ENCODE measurements at regions not wholly inside any gene's neighbourhood (a gene's known extent, or its start where the extent isn't known, plus 50 kb on each side); places are given as distances from the start of the nearest gene placed in this dataset.
"Not testable (repeated sequence)": the region's sequence is repeated elsewhere in the genome, so short reads cannot be mapped to it uniquely, and the experiment has no call there.

DNA sequence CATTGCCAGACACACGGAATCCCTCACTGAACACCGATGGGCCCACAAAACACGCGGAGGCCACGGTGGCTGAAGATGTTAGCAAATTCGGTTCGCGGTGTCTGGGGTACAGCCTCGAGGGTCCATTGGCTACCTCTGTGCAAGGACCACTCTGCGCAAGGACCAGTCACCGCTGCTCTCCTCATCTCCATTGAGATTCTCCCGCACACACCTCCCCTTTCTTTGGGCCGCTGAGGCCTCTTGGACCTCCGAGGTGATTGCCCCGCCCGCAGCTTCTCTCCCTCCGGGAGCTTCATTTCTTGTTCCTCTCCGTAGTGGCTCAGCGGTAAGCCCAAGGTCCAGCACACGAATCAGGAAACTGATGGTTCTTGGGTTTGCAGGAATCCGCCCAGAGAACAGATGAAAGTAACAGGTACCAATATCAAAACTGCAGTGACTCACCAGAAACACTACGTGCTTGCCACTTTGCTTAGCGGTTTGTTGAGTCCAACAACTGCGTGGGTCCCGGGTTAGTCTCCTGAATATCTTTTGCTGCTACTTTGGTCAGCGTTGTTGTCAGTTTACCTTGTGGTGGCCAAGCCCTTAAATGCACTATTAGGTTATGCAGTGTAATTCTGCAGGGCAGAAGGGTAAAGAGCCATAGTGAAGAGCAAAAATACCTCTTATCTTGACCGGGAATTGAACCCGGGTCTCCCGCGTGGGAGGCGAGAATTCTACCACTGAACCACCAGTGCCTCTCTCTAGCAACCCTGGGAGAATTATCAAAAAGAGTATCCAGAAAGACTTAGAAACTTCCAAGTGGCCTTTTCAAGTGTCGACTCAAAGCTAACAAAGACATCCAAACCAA lies 126.8 kb downstream of the PPIAL4A start:
- TF ChIP-seq, protein P1, sequence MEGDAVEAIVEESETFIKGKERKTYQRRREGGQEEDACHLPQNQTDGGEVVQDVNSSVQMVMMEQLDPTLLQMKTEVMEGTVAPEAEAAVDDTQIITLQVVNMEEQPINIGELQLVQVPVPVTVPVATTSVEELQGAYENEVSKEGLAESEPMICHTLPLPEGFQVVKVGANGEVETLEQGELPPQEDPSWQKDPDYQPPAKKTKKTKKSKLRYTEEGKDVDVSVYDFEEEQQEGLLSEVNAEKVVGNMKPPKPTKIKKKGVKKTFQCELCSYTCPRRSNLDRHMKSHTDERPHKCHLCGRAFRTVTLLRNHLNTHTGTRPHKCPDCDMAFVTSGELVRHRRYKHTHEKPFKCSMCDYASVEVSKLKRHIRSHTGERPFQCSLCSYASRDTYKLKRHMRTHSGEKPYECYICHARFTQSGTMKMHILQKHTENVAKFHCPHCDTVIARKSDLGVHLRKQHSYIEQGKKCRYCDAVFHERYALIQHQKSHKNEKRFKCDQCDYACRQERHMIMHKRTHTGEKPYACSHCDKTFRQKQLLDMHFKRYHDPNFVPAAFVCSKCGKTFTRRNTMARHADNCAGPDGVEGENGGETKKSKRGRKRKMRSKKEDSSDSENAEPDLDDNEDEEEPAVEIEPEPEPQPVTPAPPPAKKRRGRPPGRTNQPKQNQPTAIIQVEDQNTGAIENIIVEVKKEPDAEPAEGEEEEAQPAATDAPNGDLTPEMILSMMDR (conservative IDR thresholded peaks at IDR 0.05; ENCODE audit: low read length), result not testable (repeated sequence)
- TF ChIP-seq EZH2phosphoT487 (IDR thresholded peaks at IDR 0.05; ENCODE audit: borderline replicate concordance), result not testable (repeated sequence)

Data from Loucy (cell line).